HG03432 (cell line): ENCODE measurements at regions not wholly inside any gene's neighbourhood (a gene's known extent, or its start where the extent isn't known, plus 50 kb on each side); places are given as distances from the start of the nearest gene placed in this dataset.
A peak's percentile ranks its signal among the peaks of the same experiment; 100 is the strongest.
"Not testable (repeated sequence)": the region's sequence is repeated elsewhere in the genome, so short reads cannot be mapped to it uniquely, and the experiment has no call there.

Experiments used
- ATAC-seq: cut with Tn5 transposase; IDR thresholded peaks from one replicate; pipeline ENCODE4 v1.9.1; 2021; ENCODE audit warnings: mild to moderate bottlenecking, moderate library complexity; ENCODE audit not compliant: unreplicated experiment

- ATAC-seq = no peak
Measured at GRCh38 chrX:23061116-23061515, 61.4 kb downstream of the DDX53 start.

GRCh38 chrX:23062359-23062758 lies 62.6 kb downstream of the DDX53 start:
- no peak for ATAC-seq

- peak; percentile 71 for ATAC-seq
Measured at GRCh38 chrX:23066588-23067281, 67.0 kb downstream of the DDX53 start.

DNA sequence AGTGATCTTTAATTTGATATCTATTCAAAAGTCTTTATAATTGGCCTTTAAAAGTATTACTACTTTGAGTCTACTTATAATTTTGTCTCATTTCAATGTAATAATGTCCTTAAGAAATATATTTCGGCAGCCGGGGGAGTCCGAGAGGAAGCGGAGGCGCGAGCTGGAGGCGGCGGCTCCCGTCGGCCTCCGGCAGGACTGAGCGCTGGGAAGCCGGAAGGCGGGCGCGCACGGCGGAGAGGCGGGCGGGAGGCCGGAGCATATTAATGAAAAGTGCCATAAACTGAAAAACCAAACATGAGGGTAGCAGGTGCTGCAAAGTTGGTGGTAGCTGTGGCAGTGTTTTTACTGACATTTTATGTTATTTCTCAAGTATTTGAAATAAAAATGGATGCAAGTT lies 75.7 kb downstream of the DDX53 start:
- ATAC-seq = not testable (repeated sequence)

- ATAC-seq = no peak
Measured at GRCh38 chrX:23079347-23079746, 79.6 kb downstream of the DDX53 start.

DNA sequence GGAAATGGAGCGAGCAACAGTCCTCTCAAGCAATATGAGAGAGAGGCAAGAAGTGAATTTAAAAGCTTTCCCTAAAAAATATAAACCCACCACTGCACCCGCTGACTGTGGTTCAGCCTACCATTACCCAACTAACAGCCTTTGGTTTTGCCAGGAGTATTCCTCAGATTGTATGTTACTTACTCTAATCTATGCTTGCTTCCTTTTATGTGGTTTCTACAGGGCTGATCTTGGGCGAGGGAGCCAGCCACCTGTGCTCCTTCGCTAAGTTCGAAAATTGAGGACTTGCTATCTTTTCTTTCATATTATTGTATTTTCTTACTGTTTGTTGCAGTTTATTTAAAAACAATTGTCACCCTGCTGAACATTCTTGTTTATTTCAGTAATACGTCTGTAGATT lies 101.1 kb downstream of the DDX53 start:
- no peak for ATAC-seq

- no peak for ATAC-seq
Measured at GRCh38 chrX:23103546-23103945, 103.8 kb downstream of the DDX53 start.

GRCh38 chrX:23114241-23114640 lies 114.5 kb downstream of the DDX53 start:
- no peak for ATAC-seq

GRCh38 chrX:23115651-23116050 lies 115.9 kb downstream of the DDX53 start:
- no peak for ATAC-seq

- ATAC-seq = no peak
Measured at GRCh38 chrX:23118163-23118562, 118.4 kb downstream of the DDX53 start.

DNA sequence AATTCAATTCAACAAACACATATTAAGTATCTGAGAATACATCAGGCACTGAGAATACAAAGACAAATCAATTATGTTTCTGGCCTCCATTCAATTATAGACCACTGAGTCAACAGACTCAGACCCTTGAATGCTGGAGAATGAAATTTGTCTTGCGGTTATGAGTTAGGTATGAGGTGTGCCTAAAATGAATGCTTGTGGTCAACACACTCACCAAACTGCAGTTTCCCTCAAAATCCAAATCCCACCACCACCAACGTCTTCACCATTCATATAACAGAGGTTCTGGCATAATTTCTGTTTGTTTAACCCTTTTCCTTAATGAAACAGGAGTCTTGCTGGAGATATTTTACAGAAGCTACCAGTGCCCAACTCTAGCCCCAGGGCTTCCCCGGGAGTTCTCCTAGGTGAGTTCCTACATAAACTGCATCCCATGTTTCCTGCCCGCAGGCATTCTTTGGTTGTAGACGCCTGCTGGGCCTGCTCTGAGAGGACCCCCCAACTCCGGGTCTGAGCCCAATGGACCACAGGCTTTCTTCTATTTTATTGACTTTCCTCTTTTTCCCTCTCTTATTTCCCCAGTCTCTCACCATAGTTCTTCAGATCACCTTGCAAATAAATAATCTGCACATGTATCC lies 119.2 kb downstream of the DDX53 start:
- no peak for ATAC-seq

DNA sequence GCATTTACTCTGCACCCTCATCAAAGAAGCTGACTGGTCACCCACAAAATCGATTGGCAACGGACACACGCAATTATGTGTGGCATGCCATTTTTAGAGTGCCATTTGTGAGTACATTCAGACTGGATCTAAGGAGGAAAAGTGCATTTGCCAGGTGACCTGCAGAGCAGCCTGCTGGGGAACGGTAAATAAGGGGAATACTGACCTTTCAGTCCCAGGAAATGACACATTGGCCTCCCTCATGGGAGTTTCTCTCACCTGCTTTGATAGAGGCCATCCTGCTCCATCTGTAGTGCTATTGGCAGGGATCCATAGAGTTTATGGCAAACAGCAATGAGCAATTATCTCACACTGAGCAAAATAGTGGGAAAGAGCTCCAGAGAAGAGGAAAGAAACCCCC lies 127.8 kb downstream of the DDX53 start:
- no peak for ATAC-seq

GRCh38 chrX:23133551-23133950 lies 133.8 kb downstream of the DDX53 start:
- ATAC-seq = no peak

GRCh38 chrX:23134136-23134535 lies 134.4 kb downstream of the DDX53 start:
- no peak for ATAC-seq

DNA sequence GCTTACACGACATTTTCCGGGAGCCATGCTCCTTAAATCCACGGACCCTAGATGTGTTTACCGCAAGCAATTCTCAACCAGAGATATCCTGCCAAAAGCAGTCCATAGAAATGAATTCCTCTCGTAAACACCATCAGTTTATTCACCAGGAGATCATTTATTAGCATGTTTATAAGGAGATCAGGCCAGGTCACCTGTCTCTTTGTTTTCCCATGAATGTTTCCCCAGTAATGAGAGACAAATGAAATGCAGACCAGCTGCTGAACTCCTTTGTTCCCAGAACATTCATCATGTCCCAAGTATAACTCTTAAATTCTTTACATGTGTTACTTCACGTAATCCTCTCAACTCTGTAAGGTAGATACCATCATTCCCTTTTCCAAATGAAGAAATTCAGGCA lies 137.1 kb downstream of the DDX53 start:
- ATAC-seq = no peak

DNA sequence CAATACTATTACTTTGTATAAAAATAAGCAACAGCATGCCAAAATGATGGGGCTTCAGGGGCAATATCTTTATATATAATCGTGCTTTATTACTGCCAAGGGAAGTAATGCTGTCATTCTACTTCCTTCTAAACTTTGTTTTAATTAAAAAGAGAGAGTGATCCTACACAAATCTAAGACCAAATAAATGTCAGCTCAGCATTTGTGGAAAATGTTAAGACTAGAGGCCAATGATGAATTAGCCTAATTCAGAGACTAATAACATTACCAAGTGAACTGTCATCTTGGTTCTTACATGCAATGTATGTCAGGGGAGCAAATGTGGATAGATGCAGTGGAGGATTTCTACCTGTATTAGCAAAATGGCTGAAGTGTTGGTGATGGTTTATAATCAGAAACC lies 166.4 kb upstream of the PTCHD1 start:
- ATAC-seq = no peak

DNA sequence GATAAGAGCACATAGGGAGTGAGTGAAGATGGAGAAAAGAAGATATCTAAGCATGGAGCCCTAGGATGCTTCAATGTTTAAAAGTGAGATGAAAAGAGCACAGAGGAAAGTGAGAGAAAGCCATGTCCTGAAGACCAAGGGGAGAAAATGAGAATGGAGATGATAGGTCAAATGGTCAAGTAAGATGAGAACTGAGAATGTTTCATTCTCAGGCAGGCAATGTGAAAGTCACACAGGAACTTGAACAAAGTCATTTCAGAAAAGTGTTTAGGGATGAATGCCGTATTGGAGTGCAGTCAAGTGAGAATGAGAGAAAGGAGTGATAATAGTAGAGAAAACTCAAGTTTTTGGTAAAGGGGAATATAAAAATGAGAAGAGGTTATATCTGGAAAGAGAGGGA lies 148.7 kb upstream of the PTCHD1 start:
- peak; percentile 64 for ATAC-seq

- no peak for ATAC-seq
Measured at GRCh38 chrX:23187819-23188218, 146.8 kb upstream of the PTCHD1 start.

DNA sequence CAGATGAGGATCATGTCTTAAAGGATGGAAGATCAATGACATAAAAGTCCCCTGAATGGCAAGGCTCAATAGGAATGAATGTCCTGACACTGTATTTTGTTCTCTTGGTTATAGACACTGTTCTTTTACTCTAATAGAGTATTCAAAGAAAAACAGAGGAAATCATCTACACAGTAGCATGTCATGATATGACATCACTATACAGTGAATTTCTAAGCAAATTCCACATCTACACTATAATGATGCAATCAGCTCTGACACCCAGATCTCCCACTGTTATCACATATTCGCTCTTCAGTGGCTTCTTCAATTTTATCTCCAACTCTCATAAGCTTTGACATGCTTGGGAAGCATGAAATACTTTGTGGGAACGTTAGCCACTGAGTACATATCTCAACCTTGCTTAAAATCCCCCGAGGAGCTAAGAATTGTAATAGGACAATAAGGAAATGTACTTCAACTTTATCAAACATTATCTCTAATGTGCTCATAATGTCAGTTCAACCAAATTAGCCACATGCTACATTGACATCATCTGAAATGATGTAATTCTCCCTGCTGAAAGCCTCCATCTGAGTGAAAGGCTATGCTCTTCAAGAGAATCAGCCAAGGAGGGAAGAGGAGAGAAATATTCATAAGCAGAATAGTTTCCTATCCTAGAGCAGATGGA lies 139.6 kb upstream of the PTCHD1 start:
- no peak for ATAC-seq

DNA sequence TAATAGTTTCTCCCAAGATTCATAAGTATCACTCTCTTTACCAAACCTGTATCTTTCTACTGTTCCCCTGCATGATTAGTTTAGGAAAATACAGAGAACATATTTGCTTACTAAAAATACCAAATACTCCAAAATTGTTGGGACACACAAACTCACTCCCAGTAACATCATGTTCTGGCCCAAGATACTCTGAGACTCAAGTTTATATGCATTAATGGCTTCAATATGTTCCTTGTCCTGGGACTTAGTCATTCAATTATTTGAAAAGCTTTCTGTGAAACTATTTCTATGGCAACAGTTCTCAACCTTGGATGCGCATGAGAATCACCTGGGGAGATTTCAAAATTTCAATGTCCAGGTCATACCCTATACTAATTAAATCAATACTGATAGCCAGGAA lies 138.9 kb upstream of the PTCHD1 start:
- no peak for ATAC-seq

DNA sequence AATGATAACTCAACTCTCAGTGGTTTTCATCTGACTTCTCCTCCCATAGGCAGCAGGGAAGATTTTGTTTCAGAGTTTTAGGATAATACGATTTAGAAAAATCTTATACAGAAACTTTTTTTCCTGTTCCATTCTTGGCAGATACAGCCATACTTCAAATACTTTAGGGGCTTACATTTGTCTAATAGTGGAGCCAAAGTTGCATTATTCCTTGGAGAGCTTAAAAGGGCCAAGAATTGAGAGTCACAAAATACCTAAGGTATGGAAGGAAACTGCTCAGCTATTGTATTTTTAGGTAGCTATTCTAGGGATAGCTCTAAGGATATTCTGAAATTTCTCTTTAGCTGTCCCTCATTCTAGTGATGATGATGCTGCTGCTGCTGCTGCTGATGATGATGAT lies 132.9 kb upstream of the PTCHD1 start:
- no peak for ATAC-seq

DNA sequence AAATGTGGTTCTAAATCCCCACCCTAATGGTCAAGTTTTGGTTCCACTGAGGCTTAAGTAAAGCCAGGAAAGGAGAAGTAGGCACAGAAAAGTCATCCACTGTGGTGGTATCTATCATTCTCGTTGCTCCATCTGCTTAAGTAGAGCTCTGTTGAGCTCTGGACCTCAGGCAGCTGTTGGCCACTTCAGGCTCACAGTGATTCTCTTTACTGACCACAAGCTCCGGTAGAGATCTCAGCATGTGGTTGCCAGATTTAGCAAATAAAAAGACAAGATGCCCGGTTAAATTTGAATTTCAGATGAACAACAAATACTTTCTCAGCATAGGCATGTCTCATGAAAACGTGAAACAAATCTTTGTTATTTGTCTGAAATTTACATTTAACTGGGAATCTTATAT lies 132.3 kb upstream of the PTCHD1 start:
- ATAC-seq = no peak
